Gastrocnemius medialis (tissue), 4 donors: ENCODE measurements at regions not wholly inside any gene's neighbourhood (a gene's known extent, or its start where the extent isn't known, plus 50 kb on each side); places are given as distances from the start of the nearest gene placed in this dataset.

Experiments used
- POLR2A ChIP-seq, 2 donors: fragments of 450-650 bp; IDR thresholded peaks; one replicate each; pipeline ENCODE4 v1.6.1; 2017; ENCODE audit warnings: antibody characterized with exemption in 2 of 2, mild to moderate bottlenecking in 2 of 2, moderate library complexity in 2 of 2
- TF ChIP-seq, protein P1 (sequence below), 5 experiments: fragments of 450-650 bp in 3 of 5; fragments of 200-600 bp in 2 of 5; sonication (generic) in 2 of 5; IDR thresholded peaks in 4 of 5; conservative IDR thresholded peaks in 1 of 5; 1 replicate in 4 of 5; 2 replicates in 1 of 5; pipeline ENCODE4 v1.5.1; 2016 to 2019; ENCODE audit warnings: antibody characterized with exemption in 5 of 5, mild to moderate bottlenecking in 3 of 5, moderate library complexity in 3 of 5

DNA sequence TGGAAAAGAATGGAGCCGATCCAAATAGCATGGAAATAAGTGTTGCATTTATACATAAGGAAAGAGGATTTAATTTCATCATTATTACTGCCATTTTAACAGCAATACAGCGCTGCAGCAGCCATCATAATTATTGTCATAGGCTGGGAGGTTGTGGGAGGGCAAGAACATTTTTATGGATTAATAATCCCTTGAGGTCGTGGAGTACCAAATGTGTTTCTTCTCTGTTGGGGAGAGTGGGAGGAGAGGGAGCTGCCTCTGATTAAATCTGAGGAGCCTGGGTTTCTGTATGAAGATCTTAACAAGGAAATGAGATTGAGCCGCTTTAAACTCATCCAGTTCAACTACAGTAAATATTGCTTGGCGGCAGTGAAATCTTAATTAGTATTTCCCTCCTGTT, 805.9 kb downstream of the PCDH17 start:
- TF ChIP-seq POLR2A (IDR thresholded peaks at IDR 0.05), result no peak
- TF ChIP-seq, protein P1, sequence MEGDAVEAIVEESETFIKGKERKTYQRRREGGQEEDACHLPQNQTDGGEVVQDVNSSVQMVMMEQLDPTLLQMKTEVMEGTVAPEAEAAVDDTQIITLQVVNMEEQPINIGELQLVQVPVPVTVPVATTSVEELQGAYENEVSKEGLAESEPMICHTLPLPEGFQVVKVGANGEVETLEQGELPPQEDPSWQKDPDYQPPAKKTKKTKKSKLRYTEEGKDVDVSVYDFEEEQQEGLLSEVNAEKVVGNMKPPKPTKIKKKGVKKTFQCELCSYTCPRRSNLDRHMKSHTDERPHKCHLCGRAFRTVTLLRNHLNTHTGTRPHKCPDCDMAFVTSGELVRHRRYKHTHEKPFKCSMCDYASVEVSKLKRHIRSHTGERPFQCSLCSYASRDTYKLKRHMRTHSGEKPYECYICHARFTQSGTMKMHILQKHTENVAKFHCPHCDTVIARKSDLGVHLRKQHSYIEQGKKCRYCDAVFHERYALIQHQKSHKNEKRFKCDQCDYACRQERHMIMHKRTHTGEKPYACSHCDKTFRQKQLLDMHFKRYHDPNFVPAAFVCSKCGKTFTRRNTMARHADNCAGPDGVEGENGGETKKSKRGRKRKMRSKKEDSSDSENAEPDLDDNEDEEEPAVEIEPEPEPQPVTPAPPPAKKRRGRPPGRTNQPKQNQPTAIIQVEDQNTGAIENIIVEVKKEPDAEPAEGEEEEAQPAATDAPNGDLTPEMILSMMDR (IDR thresholded peaks at IDR 0.05 in 4 of 5, conservative IDR thresholded peaks at IDR 0.05 in 1 of 5), result no peak
